ENCODE measurements at regions not wholly inside any gene's neighbourhood (a gene's known extent, or its start where the extent isn't known, plus 50 kb on each side); places are given as distances from the start of the nearest gene placed in this dataset.
"Not testable (repeated sequence)": the region's sequence is repeated elsewhere in the genome, so short reads cannot be mapped to it uniquely, and the experiment has no call there.

GRCh38 chr10:9577746-9578145 lies 1439.9 kb upstream of the CELF2 start:
- peaks cover 0 to 2% of the 10 kb centered on the region in 2 donors for H3K9me3 Mint-ChIP-seq
- intact Hi-C loops (cut with micrococcal nuclease), result no loop called here
- H3K36me3 Mint-ChIP-seq, result no peaks in the 10 kb centered on the region
- Histone ChIP-seq H3K9me3 (ENCODE audit: control insufficient read depth, insufficient read depth, low read length) (no peaks in the 10 kb centered on the region), H3K4me3 (ENCODE audit: low read length) (no peak overlapping the region), H3K4me1 (ENCODE audit: control insufficient read depth, insufficient read depth, low read length) (no peaks in the 10 kb centered on the region), H3K27me3 (ENCODE audit: control insufficient read depth, insufficient read depth, low read length) (no peaks in the 10 kb centered on the region), H3K27ac (ENCODE audit: low read length) (no peak overlapping the region), H3K36me3 (ENCODE audit: control insufficient read depth, insufficient read depth, low read length) (no peaks in the 10 kb centered on the region)
- DNase-seq, result no peak
- H3K27ac Mint-ChIP-seq, result no peak overlapping the region
- H3K4me3 Mint-ChIP-seq, result no peak overlapping the region
- ATAC-seq, result no peak
- WGBS (ENCODE audit: insufficient coverage), result no CpG with 5 or more reads among the region's 1 CpG
- no peak for TF ChIP-seq CTCF (IDR thresholded peaks at IDR 0.05)
- H3K27me3 Mint-ChIP-seq (ENCODE audit: low read depth in 2 of 2), result no peaks in the 10 kb centered on the region
- H3K4me1 Mint-ChIP-seq, result no peaks in the 10 kb centered on the region

DNA sequence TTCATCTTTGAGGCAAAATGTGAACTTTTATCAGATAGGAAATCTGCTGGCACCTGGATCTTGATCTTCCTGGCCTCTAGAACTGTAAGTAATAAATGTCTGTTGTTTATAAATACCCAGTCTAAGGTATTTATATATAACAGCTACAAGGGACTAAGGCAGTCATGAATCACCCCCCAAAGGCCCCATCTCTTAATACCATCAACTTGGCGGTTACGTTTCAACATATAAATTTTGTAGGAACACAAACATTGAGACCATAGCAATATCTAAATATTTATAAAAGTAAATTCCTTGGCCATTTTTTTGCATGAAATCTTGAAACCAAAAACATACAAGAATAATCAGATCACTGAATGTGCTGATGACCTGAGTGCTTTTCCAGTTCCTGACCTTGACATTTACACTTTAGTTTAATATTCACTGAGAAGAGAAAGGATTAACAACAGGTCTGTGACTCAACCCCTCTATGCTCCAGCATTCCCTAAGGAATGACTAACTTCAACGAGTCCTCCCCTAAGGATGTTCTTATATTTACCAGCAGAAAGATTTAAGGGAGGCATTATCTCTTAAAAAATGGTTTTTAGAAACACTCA lies 1438.5 kb upstream of the CELF2 start:
- Histone ChIP-seq H3K4me1 (ENCODE audit: control insufficient read depth, insufficient read depth, low read length) (no peaks in the 10 kb centered on the region), H3K36me3 (ENCODE audit: control insufficient read depth, insufficient read depth, low read length) (no peaks in the 10 kb centered on the region), H3K4me3 (ENCODE audit: low read length) (no peak overlapping the region), H3K27ac (ENCODE audit: low read length) (no peak overlapping the region), H3K9me3 (ENCODE audit: control insufficient read depth, insufficient read depth, low read length) (no peaks in the 10 kb centered on the region), H3K27me3 (ENCODE audit: control insufficient read depth, insufficient read depth, low read length) (no peaks in the 10 kb centered on the region)
- H3K4me3 Mint-ChIP-seq, result no peak overlapping the region
- WGBS (ENCODE audit: insufficient coverage), result 93% methylated on average over 2 of the region's 3 CpGs
- no peak overlapping the region for H3K27ac Mint-ChIP-seq
- H3K27me3 Mint-ChIP-seq (ENCODE audit: low read depth in 2 of 2), result no peaks in the 10 kb centered on the region
- intact Hi-C loops (cut with micrococcal nuclease), result no loop called here
- H3K4me1 Mint-ChIP-seq, result no peaks in the 10 kb centered on the region
- H3K36me3 Mint-ChIP-seq, result no peaks in the 10 kb centered on the region
- H3K9me3 Mint-ChIP-seq, result peaks cover 0 to under 1% of the 10 kb centered on the region in 2 donors
- no peak for TF ChIP-seq CTCF (IDR thresholded peaks at IDR 0.05)
- no peak for ATAC-seq
- no peak for DNase-seq

GRCh38 chr10:9582803-9583202 lies 1434.9 kb upstream of the CELF2 start:
- H3K9me3 Mint-ChIP-seq; H3K36me3 Mint-ChIP-seq; H3K4me1 ChIP-seq (ENCODE audit: control insufficient read depth, insufficient read depth, low read length); H3K36me3 ChIP-seq (ENCODE audit: control insufficient read depth, insufficient read depth, low read length); H3K27me3 Mint-ChIP-seq (ENCODE audit: low read depth in 2 of 2); intact Hi-C loops (cut with micrococcal nuclease); ATAC-seq; H3K9me3 ChIP-seq (ENCODE audit: control insufficient read depth, insufficient read depth, low read length); H3K4me1 Mint-ChIP-seq; H3K27me3 ChIP-seq (ENCODE audit: control insufficient read depth, insufficient read depth, low read length); DNase-seq; H3K27ac Mint-ChIP-seq; H3K4me3 Mint-ChIP-seq; H3K27ac ChIP-seq (ENCODE audit: low read length); H3K4me3 ChIP-seq (ENCODE audit: low read length): not testable (repeated sequence)
- no CpG with 5 or more reads among the region's 1 CpG for WGBS (ENCODE audit: insufficient coverage)

- H3K4me3 Mint-ChIP-seq, result no peak overlapping the region
Observed at GRCh38 chr10:9596368-9596920, 1421.2 kb upstream of the CELF2 start.

More at GRCh38 chr10:9596368-9596920, 1421.2 kb upstream of the CELF2 start:
- no peak overlapping the region for H3K27ac Mint-ChIP-seq
- DNase-seq (no peak), ATAC-seq (no peak)
- intact Hi-C loops (cut with micrococcal nuclease), result no loop called here
- no peaks in the 10 kb centered on the region for H3K4me1 ChIP-seq (ENCODE audit: control insufficient read depth, insufficient read depth, low read length)
- H3K4me3 ChIP-seq (ENCODE audit: low read length), result no peak overlapping the region
- H3K27ac ChIP-seq (ENCODE audit: low read length), result no peak overlapping the region
- TF ChIP-seq CTCF (IDR thresholded peaks at IDR 0.05), result no peak
- no peaks in the 10 kb centered on the region for H3K36me3 Mint-ChIP-seq
- H3K36me3 ChIP-seq (ENCODE audit: control insufficient read depth, insufficient read depth, low read length), result no peaks in the 10 kb centered on the region
- no peaks in the 10 kb centered on the region for H3K27me3 ChIP-seq (ENCODE audit: control insufficient read depth, insufficient read depth, low read length)
- no peaks in the 10 kb centered on the region for H3K4me1 Mint-ChIP-seq
- H3K9me3 ChIP-seq (ENCODE audit: control insufficient read depth, insufficient read depth, low read length), result no peaks in the 10 kb centered on the region
- H3K9me3 Mint-ChIP-seq, result no peaks in the 10 kb centered on the region
- WGBS (ENCODE audit: insufficient coverage), result 44% methylated on average over 4 of the region's 5 CpGs
- no peaks in the 10 kb centered on the region for H3K27me3 Mint-ChIP-seq (ENCODE audit: low read depth in 2 of 2)
